BE2C (cell line): ENCODE measurements at regions not wholly inside any gene's neighbourhood (a gene's known extent, or its start where the extent isn't known, plus 50 kb on each side); places are given as distances from the start of the nearest gene placed in this dataset.
"Not testable (repeated sequence)": the region's sequence is repeated elsewhere in the genome, so short reads cannot be mapped to it uniquely, and the experiment has no call there.

Experiments
- DNase-seq: peaks from one replicate; pipeline ENCODE4 v3.0.0-alpha.2; 2020
- H3K27me3 ChIP-seq: fragments of 250-450 bp; sonication (Bioruptor Pico); 2 replicates; pipeline ENCODE4 v1.5.1; 2020; ENCODE audit warnings: mild to moderate bottlenecking
- H3K36me3 ChIP-seq: fragments of 250-450 bp; sonication (Bioruptor Pico); 2 replicates; pipeline ENCODE4 v1.5.1; 2020; ENCODE audit warnings: mild to moderate bottlenecking
- H3K4me1 ChIP-seq: fragments of 250-450 bp; sonication (Bioruptor Pico); 2 replicates; pipeline ENCODE4 v1.5.1; 2020
- H3K4me3 ChIP-seq: 2 replicates; pipeline ENCODE4 v1.5.1; 2011; ENCODE audit warnings: low read depth, low read length
- H3K9me3 ChIP-seq: fragments of 250-450 bp; sonication (Bioruptor Pico); 2 replicates; pipeline ENCODE4 v1.5.1; 2020

DNA sequence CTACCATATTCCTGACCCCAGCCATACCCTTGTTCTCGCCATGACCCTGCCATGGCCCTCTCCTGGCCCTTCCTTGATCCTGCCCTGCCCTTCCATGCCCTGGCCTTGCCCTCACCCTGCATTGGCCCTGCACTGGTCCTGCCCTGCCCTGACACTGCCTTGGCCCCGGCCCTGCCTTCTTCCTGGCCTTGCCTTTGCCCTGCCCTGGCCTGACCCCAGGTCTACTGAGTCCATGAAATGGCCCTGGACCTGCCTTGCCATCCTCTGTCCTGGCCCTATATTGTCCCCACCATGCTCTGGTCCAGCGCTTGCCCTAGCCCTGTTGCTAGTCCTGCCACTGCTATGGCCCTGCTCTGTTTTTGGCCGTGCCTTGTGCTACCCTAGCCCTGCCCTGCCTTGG, 536.1 kb downstream of the FOXD4L6 start:
- not testable (repeated sequence) for H3K4me1 ChIP-seq, H3K9me3 ChIP-seq, H3K36me3 ChIP-seq, H3K27me3 ChIP-seq, DNase-seq, H3K4me3 ChIP-seq

DNA sequence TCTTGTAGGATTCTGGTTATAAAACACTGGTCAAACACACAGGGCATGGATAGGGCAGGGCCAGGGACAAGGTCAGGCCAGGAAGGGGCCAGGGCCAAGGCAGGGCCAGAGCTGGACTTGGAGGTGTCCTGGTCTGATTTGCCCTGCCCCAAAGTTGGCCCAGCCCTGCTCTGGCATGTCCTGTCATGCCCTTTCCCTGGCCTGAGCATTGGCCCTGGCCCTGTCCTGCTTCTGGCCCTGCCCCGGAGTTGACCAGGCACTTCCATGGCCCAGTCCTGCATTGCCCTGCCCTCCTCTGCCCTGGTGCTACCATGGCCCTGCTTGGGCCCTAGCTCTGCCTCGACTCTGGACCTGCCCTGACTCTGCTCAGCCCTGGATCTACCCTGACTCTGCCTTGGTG, 536.6 kb downstream of the FOXD4L6 start:
- H3K4me3 ChIP-seq, H3K36me3 ChIP-seq, H3K27me3 ChIP-seq, H3K4me1 ChIP-seq, H3K9me3 ChIP-seq, DNase-seq: not testable (repeated sequence)

DNA sequence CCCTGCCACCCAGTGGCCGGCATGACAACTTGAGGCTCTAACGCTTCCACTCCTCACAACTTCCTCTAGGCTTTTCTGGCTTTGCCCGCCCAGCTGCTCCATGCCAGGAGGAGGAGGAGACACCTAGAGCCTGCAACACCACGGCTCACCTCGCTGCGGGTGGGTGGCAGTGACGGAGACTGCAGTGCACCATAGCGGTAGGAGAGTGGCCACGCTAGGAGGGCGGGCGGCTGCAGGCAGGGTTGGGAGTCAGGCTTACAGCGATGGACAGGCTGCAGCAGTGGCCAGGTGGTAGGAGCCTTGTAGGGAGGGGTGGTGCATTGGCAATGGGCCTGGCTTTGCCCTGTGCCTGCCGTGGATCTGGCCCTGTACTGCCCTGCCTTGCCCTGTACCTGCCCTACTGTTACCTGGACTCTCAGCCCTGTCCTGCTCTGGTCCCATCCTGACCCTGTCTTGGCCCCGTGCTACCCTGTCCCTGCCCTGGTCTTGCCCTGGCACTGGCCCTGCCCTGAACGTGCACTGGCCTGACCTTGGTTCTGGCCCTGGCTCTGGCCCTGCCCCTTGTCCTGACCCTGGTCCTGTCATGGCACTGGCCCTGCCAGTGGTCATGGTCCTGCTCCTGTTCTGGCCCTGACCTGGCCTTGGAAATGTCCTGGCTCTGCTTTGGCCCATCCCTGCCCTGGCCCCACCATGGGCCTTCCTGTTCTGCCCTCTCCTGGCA, 540.8 kb downstream of the FOXD4L6 start:
- H3K4me1 ChIP-seq, DNase-seq: not testable (repeated sequence)

GRCh38 chr9:40584039-40584438, 544.4 kb downstream of the FOXD4L6 start:
- H3K4me1 ChIP-seq, H3K27me3 ChIP-seq, H3K9me3 ChIP-seq, H3K36me3 ChIP-seq, H3K4me3 ChIP-seq: not testable (repeated sequence)
- peak; percentile 19 for DNase-seq

More for the DNA sequence above, 540.8 kb downstream of the FOXD4L6 start:
- H3K4me3 ChIP-seq, H3K36me3 ChIP-seq, H3K9me3 ChIP-seq, H3K27me3 ChIP-seq: not testable (repeated sequence)

DNA sequence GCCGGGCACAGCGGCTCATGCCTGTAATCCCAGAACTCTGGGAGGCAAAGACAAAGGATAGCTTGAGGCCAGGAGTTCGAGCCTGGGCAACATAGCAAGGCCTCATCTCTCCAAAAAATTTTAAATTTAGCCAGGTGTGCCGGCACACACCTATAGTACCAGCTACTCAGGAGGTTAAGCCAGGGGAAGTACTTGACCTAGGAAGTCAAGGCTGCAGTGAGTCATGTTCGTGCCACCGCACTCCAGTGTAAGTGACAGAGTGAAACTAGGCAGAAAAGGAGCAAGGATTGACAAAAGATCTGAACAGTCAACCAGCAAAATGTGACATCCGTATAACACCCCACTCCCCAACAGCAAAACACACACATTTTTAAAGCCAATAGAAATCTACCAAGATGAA, 545.3 kb downstream of the FOXD4L6 start:
- not testable (repeated sequence) for H3K9me3 ChIP-seq, DNase-seq, H3K4me3 ChIP-seq, H3K36me3 ChIP-seq, H3K27me3 ChIP-seq, H3K4me1 ChIP-seq

DNA sequence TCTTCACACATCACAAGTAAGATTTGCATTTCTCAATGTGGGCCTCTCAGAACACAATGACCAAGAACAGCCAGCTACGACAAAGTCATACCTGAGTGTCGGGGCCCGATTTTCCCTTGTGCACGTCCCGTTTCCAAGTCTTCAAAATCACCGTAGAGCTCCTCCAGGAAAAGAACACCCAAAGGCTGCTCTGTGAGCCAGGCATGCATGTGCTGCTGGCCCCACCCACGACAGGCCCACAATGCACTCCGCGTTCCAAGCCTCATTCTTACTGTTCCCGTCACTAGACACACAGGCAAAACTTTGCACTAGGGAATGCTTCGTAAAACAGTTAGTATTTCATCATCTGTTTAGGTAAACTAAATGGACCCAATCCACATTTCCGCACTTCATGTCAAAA, 549.6 kb downstream of the FOXD4L6 start:
- not testable (repeated sequence) for H3K36me3 ChIP-seq, DNase-seq

More for the DNA sequence above, 549.6 kb downstream of the FOXD4L6 start:
- not testable (repeated sequence) for H3K27me3 ChIP-seq, H3K4me3 ChIP-seq, H3K9me3 ChIP-seq, H3K4me1 ChIP-seq
